ENCODE measurements at regions not wholly inside any gene's neighbourhood (a gene's known extent, or its start where the extent isn't known, plus 50 kb on each side); places are given as distances from the start of the nearest gene placed in this dataset.

- no peak for TF ChIP-seq CTCF (IDR thresholded peaks at IDR 0.05; ENCODE audit: unreplicated experiment)
- no peak for DNase-seq (ENCODE audit: low spot score, unreplicated experiment)
- H3K4me1 Mint-ChIP-seq (ENCODE audit: low read depth) = no peaks in the 10 kb centered on the region
- no peak overlapping the region for H3K27ac Mint-ChIP-seq
- no peak overlapping the region for H3K4me3 Mint-ChIP-seq (ENCODE audit: low read depth)
- peaks cover 6% of the 10 kb centered on the region for H3K9me3 Mint-ChIP-seq (ENCODE audit: low read depth)
- H3K27me3 Mint-ChIP-seq = peaks cover 31% of the 10 kb centered on the region
- H3K36me3 Mint-ChIP-seq (ENCODE audit: insufficient read depth) = no peaks in the 10 kb centered on the region
These were observed 63.5 kb upstream of the ADRA2C start for GRCh38 chr4:3702561-3703221.

GRCh38 chr4:3701736-3702560 lies 64.2 kb upstream of the ADRA2C start:
- no peak for DNase-seq (ENCODE audit: low spot score, unreplicated experiment)
- TF ChIP-seq CTCF (IDR thresholded peaks at IDR 0.05; ENCODE audit: unreplicated experiment) = no peak
- no peak overlapping the region for H3K27ac Mint-ChIP-seq
- peaks cover 13% of the 10 kb centered on the region for H3K9me3 Mint-ChIP-seq (ENCODE audit: low read depth)
- H3K4me3 Mint-ChIP-seq (ENCODE audit: low read depth) = no peak overlapping the region
- no peaks in the 10 kb centered on the region for H3K36me3 Mint-ChIP-seq (ENCODE audit: insufficient read depth)
- H3K27me3 Mint-ChIP-seq = peaks cover 28% of the 10 kb centered on the region
- no peaks in the 10 kb centered on the region for H3K4me1 Mint-ChIP-seq (ENCODE audit: low read depth)

GRCh38 chr4:3701271-3701734 lies 64.9 kb upstream of the ADRA2C start:
- no peaks in the 10 kb centered on the region for H3K36me3 Mint-ChIP-seq (ENCODE audit: insufficient read depth)

GRCh38 chr4:3700736-3701135 lies 65.4 kb upstream of the ADRA2C start:
- H3K36me3 Mint-ChIP-seq (ENCODE audit: insufficient read depth) = no peaks in the 10 kb centered on the region
- no peak for TF ChIP-seq CTCF (IDR thresholded peaks at IDR 0.05; ENCODE audit: unreplicated experiment)
- DNase-seq (ENCODE audit: low spot score, unreplicated experiment) = no peak
- H3K27ac Mint-ChIP-seq = no peak overlapping the region
- H3K4me3 Mint-ChIP-seq (ENCODE audit: low read depth) = no peak overlapping the region
- no peaks in the 10 kb centered on the region for H3K4me1 Mint-ChIP-seq (ENCODE audit: low read depth)
- peaks cover 18% of the 10 kb centered on the region for H3K9me3 Mint-ChIP-seq (ENCODE audit: low read depth)
- H3K27me3 Mint-ChIP-seq = peaks cover 25% of the 10 kb centered on the region

More at GRCh38 chr4:3701271-3701734, 64.9 kb upstream of the ADRA2C start:
- Mint-ChIP-seq H3K4me1 (ENCODE audit: low read depth) (no peaks in the 10 kb centered on the region), H3K27ac (no peak overlapping the region), H3K4me3 (ENCODE audit: low read depth) (no peak overlapping the region), H3K27me3 (peaks cover 28% of the 10 kb centered on the region), H3K9me3 (ENCODE audit: low read depth) (peaks cover 18% of the 10 kb centered on the region)
- TF ChIP-seq CTCF (IDR thresholded peaks at IDR 0.05; ENCODE audit: unreplicated experiment) = no peak
- no peak for DNase-seq (ENCODE audit: low spot score, unreplicated experiment)

GRCh38 chr4:3700223-3700622 lies 66.0 kb upstream of the ADRA2C start:
- no peaks in the 10 kb centered on the region for H3K36me3 Mint-ChIP-seq (ENCODE audit: insufficient read depth)
- no peak overlapping the region for H3K27ac Mint-ChIP-seq
- H3K9me3 Mint-ChIP-seq (ENCODE audit: low read depth) = peaks cover 18% of the 10 kb centered on the region
- no peak for TF ChIP-seq CTCF (IDR thresholded peaks at IDR 0.05; ENCODE audit: unreplicated experiment)
- no peak overlapping the region for H3K4me3 Mint-ChIP-seq (ENCODE audit: low read depth)
- no peaks in the 10 kb centered on the region for H3K4me1 Mint-ChIP-seq (ENCODE audit: low read depth)
- peaks cover 21% of the 10 kb centered on the region for H3K27me3 Mint-ChIP-seq
- DNase-seq (ENCODE audit: low spot score, unreplicated experiment) = no peak

Data from progenitor cell of endocrine pancreas (in vitro differentiated cells).